GM21423 (cell line): ENCODE measurements at regions not wholly inside any gene's neighbourhood (a gene's known extent, or its start where the extent isn't known, plus 50 kb on each side); places are given as distances from the start of the nearest gene placed in this dataset.
"Not testable (repeated sequence)": the region's sequence is repeated elsewhere in the genome, so short reads cannot be mapped to it uniquely, and the experiment has no call there.

ENCODE experiments used
- ATAC-seq: cut with Tn5 transposase; IDR thresholded peaks from one replicate; pipeline ENCODE4 v1.9.1; 2021; ENCODE audit warnings: mild to moderate bottlenecking, moderate library complexity; ENCODE audit not compliant: unreplicated experiment

DNA sequence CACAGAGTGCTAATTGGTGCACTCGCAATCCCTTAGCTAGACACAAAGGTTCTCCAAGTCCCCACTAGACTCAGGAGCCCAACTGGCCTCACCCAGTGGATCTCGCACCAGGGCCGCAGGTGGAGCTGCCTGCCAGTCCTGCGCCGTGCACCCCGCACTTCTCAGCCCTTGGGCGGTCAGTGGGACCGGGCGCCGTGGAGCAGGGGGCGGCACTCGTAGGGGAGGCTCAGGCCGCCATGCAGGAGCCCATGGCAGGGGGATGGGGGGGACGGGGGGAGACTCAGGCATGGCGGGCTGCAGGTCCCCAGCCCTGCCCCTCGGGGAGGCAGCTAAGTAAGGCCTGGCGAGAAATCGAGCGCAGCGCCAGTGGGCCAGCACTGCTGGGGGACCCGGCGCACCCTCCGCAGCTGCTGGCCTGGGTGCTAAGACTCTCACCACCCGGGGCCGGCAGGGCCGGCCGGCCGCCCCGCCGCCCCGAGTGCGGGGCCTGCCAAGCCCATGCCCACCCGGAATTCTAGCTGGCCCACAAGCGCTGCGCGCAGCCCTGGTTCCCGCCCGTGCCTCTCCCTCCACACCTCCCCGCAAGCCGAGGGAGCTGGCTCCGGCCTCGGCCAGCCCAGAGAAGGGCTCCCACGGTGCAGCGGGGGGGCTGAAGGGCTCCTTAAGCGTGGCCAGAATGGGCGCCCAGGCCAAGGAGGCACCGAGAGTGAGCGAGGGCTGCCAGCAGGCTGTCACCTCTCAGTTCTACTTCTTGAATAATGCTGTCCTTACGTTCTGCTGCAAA lies 258.2 kb downstream of the GALC start:
- ATAC-seq: not testable (repeated sequence)

DNA sequence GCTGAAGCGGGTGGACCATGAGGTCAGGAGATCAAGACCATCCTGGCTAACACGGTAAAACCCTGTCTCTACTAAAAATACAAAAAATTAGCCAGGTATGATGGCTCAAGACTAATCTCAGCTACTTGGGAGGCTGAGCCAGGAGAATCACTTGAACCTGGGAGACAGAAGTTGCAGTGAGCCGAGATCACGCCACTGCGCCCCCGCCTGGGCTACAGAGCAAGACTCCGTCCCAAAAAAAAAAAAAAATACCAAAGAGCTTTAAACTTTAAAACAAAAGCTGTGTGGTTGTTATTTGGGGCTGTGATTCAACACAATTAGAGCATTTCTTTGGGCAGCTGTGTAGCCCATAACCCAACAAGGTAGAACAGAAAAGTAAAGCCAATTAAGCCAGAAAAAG lies 259.9 kb downstream of the GALC start:
- not testable (repeated sequence) for ATAC-seq

DNA sequence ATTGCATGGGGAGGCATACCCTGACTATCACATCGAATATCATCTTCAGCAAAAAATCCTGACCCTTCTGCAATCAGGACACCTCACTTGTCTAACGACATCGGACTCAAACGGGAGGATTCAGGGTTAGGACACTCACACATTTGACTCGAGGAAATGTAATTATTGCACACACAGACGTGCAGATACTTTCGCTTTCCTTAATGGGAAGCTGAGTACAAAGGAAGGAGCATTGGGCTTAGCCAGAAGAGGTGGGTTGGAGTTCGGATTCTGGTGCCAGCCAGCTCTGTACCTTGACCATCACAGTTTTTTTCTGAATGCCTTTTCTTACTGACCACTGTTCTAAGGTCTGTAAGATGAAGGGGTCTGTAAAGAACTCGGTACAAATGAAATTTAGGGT lies 260.4 kb downstream of the GALC start:
- ATAC-seq: no peak

DNA sequence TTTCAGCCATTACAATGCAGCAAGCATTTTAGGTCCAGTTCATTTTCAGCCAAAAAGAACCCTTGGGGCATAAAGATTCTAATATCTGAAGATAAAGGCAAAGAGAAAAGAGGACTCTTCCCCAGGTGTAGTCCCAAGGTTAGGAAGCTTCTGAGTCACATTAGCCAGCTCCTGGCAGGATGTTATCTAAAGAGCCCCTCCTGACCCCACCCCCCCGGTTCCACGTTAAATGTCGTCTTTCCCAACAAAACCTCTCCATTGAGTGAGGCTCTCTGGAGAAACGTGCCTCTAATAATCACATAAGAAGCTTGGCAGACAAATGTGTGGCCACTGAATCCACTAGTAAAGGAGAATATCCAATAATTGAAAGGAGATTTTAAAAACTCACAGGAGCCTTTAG lies 267.7 kb downstream of the GALC start:
- no peak for ATAC-seq

DNA sequence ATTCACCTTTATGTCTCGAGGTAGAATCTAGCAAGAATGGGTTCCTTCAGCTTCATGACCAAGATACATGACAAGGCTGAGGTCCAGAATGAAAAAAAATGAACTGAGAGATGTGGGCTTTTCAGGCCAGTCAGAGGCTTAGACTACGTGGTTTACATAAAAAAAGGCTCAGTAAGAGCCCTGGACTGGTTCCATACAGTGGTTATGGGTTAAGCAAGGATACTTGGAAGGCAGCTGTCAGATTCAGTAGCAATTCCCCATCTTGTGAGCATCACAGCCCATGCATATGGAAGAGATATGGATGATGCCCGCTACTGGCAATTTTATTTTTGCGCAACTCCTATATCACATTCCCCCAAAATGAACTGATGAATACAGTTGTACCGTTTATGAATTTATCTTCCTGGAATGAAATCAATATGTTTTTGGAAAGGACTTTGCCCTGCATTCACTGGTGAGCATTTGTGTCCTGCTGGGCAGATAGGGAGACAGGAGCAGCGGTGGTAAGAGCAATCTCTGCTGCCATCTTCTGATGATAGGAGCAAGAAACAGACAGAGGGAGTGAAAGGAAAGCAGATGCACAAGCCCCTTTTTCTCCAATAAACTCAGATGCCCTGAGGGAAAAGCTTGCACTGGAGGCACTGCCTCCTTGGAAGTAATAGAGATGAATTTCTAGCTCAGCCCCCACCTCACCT lies 280.4 kb downstream of the GALC start:
- no peak for ATAC-seq

DNA sequence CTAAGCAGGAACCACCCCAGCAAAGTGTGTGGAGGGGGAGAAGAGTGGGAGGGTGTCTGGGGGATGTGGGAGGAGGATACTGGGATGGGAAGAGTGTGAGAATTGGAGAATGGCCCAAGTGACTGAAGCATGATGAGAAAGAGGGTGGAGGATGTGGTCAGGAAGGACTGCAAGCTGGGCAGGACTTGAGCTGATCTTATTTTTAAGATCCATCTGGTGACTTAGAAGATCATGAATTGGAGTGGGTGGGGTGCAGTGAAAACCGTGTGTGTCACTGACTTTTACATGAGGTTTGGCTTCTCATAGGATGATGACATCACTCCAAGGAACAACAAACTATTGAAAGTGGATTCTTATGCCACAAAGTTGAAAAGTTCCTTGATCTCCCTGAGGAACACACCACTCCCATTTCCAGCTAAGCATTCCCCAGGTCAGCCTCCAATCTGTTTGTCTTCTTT lies 287.5 kb downstream of the GALC start:
- no peak for ATAC-seq

DNA sequence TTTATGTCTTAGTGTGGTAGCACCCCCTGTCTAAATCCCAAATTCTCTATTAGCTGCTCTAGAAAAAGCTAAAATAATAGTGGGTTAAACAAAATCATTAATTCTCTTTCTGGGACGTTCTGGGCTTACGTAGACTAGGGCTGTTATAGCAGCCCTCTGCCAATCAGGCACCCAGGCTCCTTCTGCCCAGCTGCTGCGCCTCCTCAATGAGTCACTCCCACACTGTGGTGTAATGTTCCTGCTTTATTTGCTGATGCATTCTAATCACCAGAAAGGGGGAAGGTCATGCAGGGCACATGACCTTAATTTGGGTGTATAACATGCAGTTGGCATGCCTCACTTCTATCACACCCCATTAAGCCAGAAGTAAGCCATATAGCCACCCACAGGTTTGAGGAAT lies 294.5 kb downstream of the GALC start:
- ATAC-seq: no peak

DNA sequence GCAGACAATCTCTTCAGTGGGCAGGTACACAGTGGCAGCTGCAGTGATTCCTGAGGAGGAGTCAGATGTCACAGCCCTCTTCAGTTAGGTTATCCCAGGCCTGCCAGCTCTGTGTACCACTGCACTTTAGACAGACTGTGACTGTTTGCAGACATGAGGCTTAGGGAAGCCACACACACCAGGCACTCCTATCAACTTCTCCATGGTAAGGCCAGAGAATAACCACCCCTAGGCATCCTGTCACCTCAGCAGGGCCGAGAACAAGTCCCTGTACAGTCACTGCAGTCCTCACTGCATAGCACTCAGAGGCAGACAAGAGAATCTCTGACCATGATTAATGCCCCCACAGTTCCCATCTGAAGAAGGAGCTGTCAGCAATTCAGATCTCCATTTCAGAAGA lies 296.5 kb downstream of the GALC start:
- ATAC-seq: no peak

DNA sequence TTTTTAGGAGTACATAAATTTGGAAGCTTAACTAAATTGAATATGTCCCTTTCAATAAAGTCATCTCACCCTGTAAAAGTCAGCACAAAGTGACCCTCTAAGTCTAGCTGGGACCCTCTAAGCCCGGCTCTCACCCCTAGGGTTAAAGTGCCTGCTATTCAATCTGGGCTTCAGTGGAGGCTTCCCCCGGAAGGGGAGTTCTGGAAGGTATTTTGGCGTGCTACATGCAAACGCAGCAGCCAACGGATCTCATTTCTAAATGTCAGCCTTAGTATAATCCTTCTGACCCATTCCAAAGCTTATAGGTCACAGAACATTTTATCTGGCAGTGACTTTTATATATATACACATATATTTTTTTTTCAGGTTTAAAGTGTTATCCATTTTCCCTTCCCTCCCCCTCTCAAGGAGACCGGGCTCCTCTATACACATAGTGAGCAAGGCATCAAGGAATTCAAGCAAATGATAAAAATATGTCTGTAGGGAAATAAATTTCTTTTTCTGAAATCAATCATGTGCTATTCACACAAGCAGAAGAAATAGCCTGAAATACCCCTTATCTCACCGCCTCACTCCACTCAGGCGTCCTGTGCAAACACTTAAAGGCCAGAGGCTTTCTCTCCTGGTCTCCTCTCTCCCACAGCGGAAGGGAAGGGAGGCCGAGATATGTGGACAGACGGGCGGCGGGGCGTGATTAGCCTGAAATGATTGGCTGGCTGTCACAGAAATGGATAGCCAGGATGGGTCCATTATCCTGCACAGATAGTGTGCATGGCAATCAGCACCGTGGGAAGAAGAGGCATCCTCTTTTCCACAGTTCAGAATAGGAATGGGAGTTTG lies 301.7 kb downstream of the GALC start:
- no peak for ATAC-seq

DNA sequence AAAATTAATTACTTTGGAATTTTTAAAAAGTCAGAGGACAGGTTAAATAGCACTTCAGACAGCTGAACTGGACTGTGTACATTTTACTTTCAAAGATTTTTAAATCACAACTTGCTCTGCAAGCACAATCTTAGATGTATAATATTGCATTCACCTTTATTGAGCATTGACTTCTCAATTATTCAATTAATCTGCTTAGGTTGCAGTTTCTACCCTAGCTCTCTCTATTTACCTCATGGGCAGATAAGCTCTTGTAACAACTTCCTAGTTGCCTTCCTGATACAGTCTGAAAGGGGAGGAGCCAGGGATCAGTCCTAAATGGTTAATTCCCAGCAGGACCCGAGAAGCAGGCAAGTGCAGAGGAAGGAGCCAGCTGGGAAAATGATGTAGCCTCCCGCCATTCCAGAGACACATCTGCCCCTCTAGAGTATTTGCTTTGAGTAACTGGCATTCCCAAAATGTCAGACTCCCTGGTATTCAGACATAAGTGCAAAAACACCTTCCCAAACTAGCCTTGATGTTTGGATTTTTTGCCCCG lies 302.8 kb downstream of the GALC start:
- no peak for ATAC-seq

DNA sequence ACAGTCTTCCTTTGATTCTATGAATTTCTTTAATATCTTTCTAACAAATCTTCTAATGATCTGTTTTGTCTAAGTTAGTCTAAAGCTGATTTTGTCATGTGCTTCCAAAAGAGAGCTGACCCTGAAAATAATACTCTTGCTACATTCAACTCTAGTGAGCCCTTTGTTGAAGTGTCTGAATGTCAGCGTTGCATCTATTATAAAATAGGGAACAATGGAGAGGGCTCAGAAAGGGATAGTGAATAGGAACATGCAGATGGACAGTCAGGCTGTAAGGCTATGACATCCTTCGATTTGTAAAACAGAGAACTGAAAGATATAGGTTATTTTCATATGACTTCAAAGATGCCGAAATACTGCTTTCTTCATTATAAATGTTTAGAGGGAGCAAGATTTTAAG lies 304.5 kb downstream of the GALC start:
- no peak for ATAC-seq

DNA sequence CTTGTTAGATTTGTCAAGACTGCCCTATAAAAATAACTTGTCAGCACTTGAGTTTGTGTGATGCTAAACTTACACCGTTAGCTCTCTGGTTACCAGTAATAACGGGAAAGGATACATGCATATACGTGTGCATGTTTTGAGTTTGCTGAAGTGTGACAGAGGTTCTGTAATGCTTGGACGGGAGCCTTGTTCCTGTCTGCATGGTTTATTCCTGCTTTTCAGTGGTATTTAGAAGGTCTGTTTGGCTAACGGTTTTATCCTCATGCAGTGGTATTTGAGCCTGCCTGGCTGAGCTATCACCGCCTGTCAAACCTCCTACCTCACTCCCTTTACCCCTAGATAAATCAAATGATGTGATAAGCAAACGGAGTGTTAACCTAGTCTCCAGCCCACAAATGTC lies 305.6 kb downstream of the GALC start:
- no peak for ATAC-seq

DNA sequence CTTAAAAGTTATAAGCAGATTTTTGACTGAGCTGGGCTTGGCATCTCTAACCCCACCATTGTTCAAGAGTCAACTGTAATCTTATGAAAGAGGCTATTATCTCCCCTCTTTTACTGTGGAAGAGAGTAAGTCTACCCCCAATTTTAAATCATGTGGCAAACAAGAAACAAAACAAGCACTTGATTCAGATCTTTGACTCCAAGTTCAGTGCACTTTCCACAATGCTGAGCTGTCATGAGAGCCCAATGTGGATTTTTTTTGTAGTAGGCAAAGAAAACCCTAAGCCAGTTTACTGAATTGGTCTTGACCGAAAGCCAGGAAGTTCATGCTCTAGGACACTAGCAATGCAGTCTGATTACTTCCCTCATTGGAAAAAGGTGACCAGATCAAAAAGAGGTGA lies 306.2 kb downstream of the GALC start:
- ATAC-seq: no peak

DNA sequence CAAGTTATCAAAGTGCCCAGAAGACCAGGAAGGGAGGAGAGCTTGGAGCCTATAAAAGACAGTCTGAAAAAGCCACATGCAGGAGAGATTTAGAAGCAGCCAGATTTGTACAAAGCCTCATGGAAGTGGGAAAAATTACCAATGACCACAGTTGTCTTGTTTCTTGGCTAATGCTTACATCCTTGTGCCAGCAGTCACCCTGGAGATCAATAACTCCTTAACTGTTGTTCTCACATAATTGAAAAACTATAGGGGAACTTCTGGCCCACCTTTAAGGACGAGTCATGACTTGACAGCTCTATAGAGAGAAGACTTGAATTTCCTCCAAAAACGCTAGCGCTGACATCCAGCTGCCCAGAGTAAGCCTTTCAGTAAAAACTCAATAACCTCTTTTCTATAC lies 313.1 kb downstream of the GALC start:
- no peak for ATAC-seq

DNA sequence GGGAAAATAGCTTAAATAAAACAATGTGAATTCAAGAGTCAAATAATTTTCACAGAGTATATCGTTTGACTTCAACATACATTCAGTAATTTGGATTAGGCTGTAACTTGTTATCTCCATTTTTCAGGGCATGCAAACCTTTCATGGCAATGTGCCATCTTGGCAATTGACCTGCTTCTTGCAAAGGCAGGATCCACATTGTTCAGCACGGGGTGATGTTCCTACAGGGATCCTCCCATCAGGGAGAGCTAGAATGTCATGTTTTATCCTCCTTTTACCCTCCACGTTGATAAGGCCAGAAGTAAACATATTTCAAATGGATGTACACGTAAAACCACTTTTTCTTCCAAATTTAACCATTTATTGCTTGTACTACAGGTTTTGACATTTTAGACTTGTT lies 314.4 kb downstream of the GALC start:
- no peak for ATAC-seq

DNA sequence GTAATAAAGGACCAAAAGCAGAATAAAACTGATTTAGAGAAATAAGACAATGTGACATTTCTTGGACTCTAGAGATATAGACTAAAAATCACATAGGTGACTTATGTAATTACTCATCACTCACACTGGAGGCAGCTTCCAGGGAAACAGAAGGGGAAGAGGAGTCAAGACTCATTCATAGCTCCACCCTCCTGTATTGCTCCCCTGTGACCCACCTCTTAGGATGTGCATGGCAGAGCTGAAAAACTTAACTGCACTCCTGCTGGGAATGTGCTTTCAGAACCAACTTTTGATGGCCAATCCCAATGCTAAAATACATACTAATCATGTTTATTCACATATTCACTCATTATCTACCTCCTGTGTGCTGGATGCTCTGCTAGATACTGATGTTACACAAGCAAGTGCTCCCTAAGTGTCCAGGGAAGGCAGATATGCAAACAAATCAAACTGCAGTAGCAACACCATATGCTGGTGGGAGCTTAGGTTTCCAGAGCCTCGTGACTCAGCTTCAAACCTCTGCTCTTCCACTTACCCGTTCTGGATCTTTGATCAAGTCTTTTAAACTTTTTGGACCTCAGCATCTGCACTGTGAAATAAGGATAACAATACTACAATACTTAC lies 316.1 kb downstream of the GALC start:
- no peak for ATAC-seq

DNA sequence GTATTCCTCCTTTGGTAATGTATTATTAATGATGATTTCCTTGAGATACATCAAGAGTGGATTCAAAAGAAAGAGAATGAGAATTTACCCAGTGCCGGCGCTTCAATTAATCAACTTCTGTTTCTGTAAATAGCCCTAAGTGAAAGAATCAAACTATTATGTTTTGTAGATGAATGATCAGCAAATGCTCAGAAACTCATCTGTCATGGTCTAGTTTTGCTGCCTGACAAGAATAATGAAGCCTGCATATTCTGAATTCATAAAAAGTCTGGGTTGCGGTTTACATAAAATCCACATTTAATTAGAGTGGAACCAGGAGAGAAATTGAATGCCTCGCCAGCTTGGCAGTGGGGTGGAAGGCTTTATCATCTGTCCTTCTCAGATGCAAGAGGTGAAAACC lies 325.3 kb downstream of the GALC start:
- no peak for ATAC-seq

DNA sequence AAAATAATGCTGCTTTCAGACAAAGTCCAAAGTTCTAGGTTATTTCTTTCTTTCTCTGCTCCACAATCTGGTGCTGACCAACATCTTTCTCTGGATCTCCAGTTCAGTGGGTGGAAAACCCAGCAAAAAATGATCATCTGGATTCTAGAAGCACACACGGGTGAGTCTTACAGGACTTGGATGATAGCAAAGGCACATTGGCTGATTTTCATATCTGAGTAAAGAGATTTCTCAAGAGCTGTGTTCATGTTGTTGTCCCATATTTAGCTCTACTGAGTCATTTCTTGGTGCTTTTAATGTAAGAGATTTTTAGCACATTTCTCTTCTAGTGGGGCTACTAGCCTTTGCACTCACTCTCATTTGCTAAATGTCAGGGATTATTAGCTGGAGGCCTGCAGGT lies 336.7 kb downstream of the GALC start:
- no peak for ATAC-seq

DNA sequence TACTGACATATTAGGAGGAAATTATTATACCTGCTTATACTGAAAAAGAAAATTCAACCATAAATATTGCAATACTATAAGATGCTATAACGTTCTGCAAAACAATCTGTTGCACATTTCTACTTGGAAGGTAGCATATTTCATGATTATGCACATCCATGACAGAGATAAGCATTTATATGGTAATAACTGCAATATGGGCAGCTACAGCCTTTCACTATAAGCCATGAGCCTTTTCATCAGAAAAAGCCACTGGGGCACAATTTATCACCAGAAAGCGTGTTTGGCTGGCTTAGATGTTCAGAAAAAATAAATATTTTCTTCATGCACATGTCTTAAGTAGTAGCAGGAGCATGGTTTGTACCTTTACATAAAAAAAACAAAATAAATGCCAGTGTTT lies 340.7 kb downstream of the GALC start:
- no peak for ATAC-seq

DNA sequence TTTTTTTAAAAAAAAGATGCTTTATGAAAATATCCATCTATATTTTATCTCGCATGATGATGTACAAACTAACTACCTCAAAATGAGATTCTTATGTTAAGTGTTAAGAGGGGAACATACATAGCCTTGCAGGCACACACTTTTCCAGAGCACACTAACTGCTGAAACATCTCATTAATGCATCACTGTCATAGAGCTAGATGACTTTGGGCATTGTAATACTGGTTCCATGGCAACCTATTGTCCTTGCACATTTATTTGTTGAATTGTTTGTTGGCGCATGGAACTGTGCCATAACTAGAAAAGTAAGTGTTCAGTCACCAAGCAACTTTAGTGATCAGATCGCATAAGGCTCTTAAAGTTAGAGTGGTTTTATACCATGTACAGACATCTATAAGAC lies 348.3 kb downstream of the GALC start:
- ATAC-seq: no peak

DNA sequence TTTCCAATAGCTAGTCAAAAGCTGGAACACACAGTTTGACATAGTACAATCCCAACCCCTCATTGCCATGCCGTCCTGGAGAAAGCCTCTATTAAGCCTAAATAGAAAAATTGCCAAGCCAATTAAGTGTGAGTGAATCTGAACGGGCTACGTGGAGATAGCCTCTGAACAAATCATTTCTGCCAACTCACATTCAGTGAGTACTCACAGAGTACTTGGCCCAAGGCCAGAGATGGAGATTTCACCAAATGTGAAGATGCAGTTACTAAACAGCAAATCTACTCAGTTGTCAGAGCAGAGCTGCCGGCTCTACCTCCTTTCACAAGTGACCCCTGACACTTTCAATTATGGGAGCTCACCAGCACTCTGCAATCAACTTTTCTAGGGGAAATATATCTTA lies 350.0 kb downstream of the GALC start:
- ATAC-seq: no peak
